ENCODE measurements at regions not wholly inside any gene's neighbourhood (a gene's known extent, or its start where the extent isn't known, plus 50 kb on each side); places are given as distances from the start of the nearest gene placed in this dataset.

GRCh38 chr3:193939527-193939926 is 196.4 kb upstream of the HES1 start:
- Histone ChIP-seq H3K4me1 (ENCODE audit: control insufficient read depth, insufficient read depth, low read length) (peaks cover 38% of the 10 kb centered on the region), H3K9me3 (ENCODE audit: control insufficient read depth, low read length) (no peaks in the 10 kb centered on the region), H3K27me3 (ENCODE audit: control insufficient read depth, insufficient read depth, low read length, poor library complexity, severe bottlenecking) (peaks cover 3% of the 10 kb centered on the region), H3K27ac (ENCODE audit: insufficient read depth, low read depth, low read length, poor library complexity, severe bottlenecking) (no peak overlapping the region), H3K36me3 (ENCODE audit: control insufficient read depth, insufficient read depth, low read length) (no peaks in the 10 kb centered on the region), H3K4me3 (ENCODE audit: insufficient read depth, low read depth, low read length) (no peak overlapping the region)
- 98% methylated on average over 4 of the region's 4 CpGs for WGBS, 2 experiments

GRCh38 chr3:193940526-193940925 is 195.4 kb upstream of the HES1 start:
- peaks cover 47% of the 10 kb centered on the region for H3K4me1 ChIP-seq (ENCODE audit: control insufficient read depth, insufficient read depth, low read length)
- H3K36me3 ChIP-seq (ENCODE audit: control insufficient read depth, insufficient read depth, low read length) = no peaks in the 10 kb centered on the region
- peaks cover 7% of the 10 kb centered on the region for H3K27me3 ChIP-seq (ENCODE audit: control insufficient read depth, insufficient read depth, low read length, poor library complexity, severe bottlenecking)
- H3K4me3 ChIP-seq (ENCODE audit: insufficient read depth, low read depth, low read length) = no peak overlapping the region
- 91 to 92% methylated on average over 7 of the region's 7 CpGs for WGBS, 2 experiments
- no peaks in the 10 kb centered on the region for H3K9me3 ChIP-seq (ENCODE audit: control insufficient read depth, low read length)
- H3K27ac ChIP-seq (ENCODE audit: insufficient read depth, low read depth, low read length, poor library complexity, severe bottlenecking) = no peak overlapping the region

GRCh38 chr3:193941486-193941885 is 194.5 kb upstream of the HES1 start:
- Histone ChIP-seq H3K27me3 (ENCODE audit: control insufficient read depth, insufficient read depth, low read length, poor library complexity, severe bottlenecking) (peaks cover 7% of the 10 kb centered on the region), H3K36me3 (ENCODE audit: control insufficient read depth, insufficient read depth, low read length) (no peaks in the 10 kb centered on the region), H3K9me3 (ENCODE audit: control insufficient read depth, low read length) (no peaks in the 10 kb centered on the region), H3K4me1 (ENCODE audit: control insufficient read depth, insufficient read depth, low read length) (peaks cover 47% of the 10 kb centered on the region), H3K4me3 (ENCODE audit: insufficient read depth, low read depth, low read length) (no peak overlapping the region), H3K27ac (ENCODE audit: insufficient read depth, low read depth, low read length, poor library complexity, severe bottlenecking) (no peak overlapping the region)
- 87 to 88% methylated on average over 10 of the region's 10 CpGs for WGBS, 2 experiments

GRCh38 chr3:193942516-193943055 is 193.4 kb upstream of the HES1 start:
- H3K9me3 ChIP-seq (ENCODE audit: control insufficient read depth, low read length) = no peaks in the 10 kb centered on the region
- peaks cover 47% of the 10 kb centered on the region for H3K4me1 ChIP-seq (ENCODE audit: control insufficient read depth, insufficient read depth, low read length)
- no peak overlapping the region for H3K27ac ChIP-seq (ENCODE audit: insufficient read depth, low read depth, low read length, poor library complexity, severe bottlenecking)
- 61 to 62% methylated on average over 9 of the region's 9 CpGs for WGBS, 2 experiments
- no peak overlapping the region for H3K4me3 ChIP-seq (ENCODE audit: insufficient read depth, low read depth, low read length)
- no peaks in the 10 kb centered on the region for H3K36me3 ChIP-seq (ENCODE audit: control insufficient read depth, insufficient read depth, low read length)
- peaks cover 7% of the 10 kb centered on the region for H3K27me3 ChIP-seq (ENCODE audit: control insufficient read depth, insufficient read depth, low read length, poor library complexity, severe bottlenecking)

GRCh38 chr3:193943200-193943599 is 192.7 kb upstream of the HES1 start:
- H3K9me3 ChIP-seq (ENCODE audit: control insufficient read depth, low read length) = no peaks in the 10 kb centered on the region
- no peak overlapping the region for H3K4me3 ChIP-seq (ENCODE audit: insufficient read depth, low read depth, low read length)
- no peaks in the 10 kb centered on the region for H3K36me3 ChIP-seq (ENCODE audit: control insufficient read depth, insufficient read depth, low read length)
- no peak overlapping the region for H3K27ac ChIP-seq (ENCODE audit: insufficient read depth, low read depth, low read length, poor library complexity, severe bottlenecking)
- peaks cover 7% of the 10 kb centered on the region for H3K27me3 ChIP-seq (ENCODE audit: control insufficient read depth, insufficient read depth, low read length, poor library complexity, severe bottlenecking)
- 21 to 26% methylated on average over 13 of the region's 13 CpGs for WGBS, 2 experiments
- H3K4me1 ChIP-seq (ENCODE audit: control insufficient read depth, insufficient read depth, low read length) = peaks cover 43% of the 10 kb centered on the region

GRCh38 chr3:193943851-193944517 is 192.0 kb upstream of the HES1 start:
- no peaks in the 10 kb centered on the region for H3K9me3 ChIP-seq (ENCODE audit: control insufficient read depth, low read length)
- no peak overlapping the region for H3K4me3 ChIP-seq (ENCODE audit: insufficient read depth, low read depth, low read length)
- no peaks in the 10 kb centered on the region for H3K36me3 ChIP-seq (ENCODE audit: control insufficient read depth, insufficient read depth, low read length)
- peaks cover 36% of the 10 kb centered on the region for H3K4me1 ChIP-seq (ENCODE audit: control insufficient read depth, insufficient read depth, low read length)
- H3K27ac ChIP-seq (ENCODE audit: insufficient read depth, low read depth, low read length, poor library complexity, severe bottlenecking) = no peak overlapping the region
- 14 to 16% methylated on average over 18 of the region's 18 CpGs for WGBS, 2 experiments
- peaks cover 7% of the 10 kb centered on the region for H3K27me3 ChIP-seq (ENCODE audit: control insufficient read depth, insufficient read depth, low read length, poor library complexity, severe bottlenecking)

- H3K4me3 ChIP-seq (ENCODE audit: insufficient read depth, low read depth, low read length) = no peak overlapping the region
- peaks cover 7% of the 10 kb centered on the region for H3K27me3 ChIP-seq (ENCODE audit: control insufficient read depth, insufficient read depth, low read length, poor library complexity, severe bottlenecking)
- peaks cover 32% of the 10 kb centered on the region for H3K4me1 ChIP-seq (ENCODE audit: control insufficient read depth, insufficient read depth, low read length)
- 31% methylated on average over 7 of the region's 7 CpGs for WGBS, 2 experiments
- no peaks in the 10 kb centered on the region for H3K36me3 ChIP-seq (ENCODE audit: control insufficient read depth, insufficient read depth, low read length)
- no peak overlapping the region for H3K27ac ChIP-seq (ENCODE audit: insufficient read depth, low read depth, low read length, poor library complexity, severe bottlenecking)
- no peaks in the 10 kb centered on the region for H3K9me3 ChIP-seq (ENCODE audit: control insufficient read depth, low read length)
Measured at GRCh38 chr3:193944518-193944884, 191.4 kb upstream of the HES1 start.

GRCh38 chr3:193945143-193945542 is 190.8 kb upstream of the HES1 start:
- no peak overlapping the region for H3K4me3 ChIP-seq (ENCODE audit: insufficient read depth, low read depth, low read length)
- H3K4me1 ChIP-seq (ENCODE audit: control insufficient read depth, insufficient read depth, low read length) = peaks cover 32% of the 10 kb centered on the region
- H3K9me3 ChIP-seq (ENCODE audit: control insufficient read depth, low read length) = no peaks in the 10 kb centered on the region
- no peaks in the 10 kb centered on the region for H3K36me3 ChIP-seq (ENCODE audit: control insufficient read depth, insufficient read depth, low read length)
- WGBS, 2 experiments = 76 to 77% methylated on average over 5 of the region's 5 CpGs
- no peak overlapping the region for H3K27ac ChIP-seq (ENCODE audit: insufficient read depth, low read depth, low read length, poor library complexity, severe bottlenecking)
- H3K27me3 ChIP-seq (ENCODE audit: control insufficient read depth, insufficient read depth, low read length, poor library complexity, severe bottlenecking) = peaks cover 7% of the 10 kb centered on the region

GRCh38 chr3:193946945-193947344 is 189.0 kb upstream of the HES1 start:
- H3K4me1 ChIP-seq (ENCODE audit: control insufficient read depth, insufficient read depth, low read length) = peaks cover 32% of the 10 kb centered on the region
- H3K36me3 ChIP-seq (ENCODE audit: control insufficient read depth, insufficient read depth, low read length) = no peaks in the 10 kb centered on the region
- peaks cover 7% of the 10 kb centered on the region for H3K27me3 ChIP-seq (ENCODE audit: control insufficient read depth, insufficient read depth, low read length, poor library complexity, severe bottlenecking)
- no peak overlapping the region for H3K4me3 ChIP-seq (ENCODE audit: insufficient read depth, low read depth, low read length)
- no peak overlapping the region for H3K27ac ChIP-seq (ENCODE audit: insufficient read depth, low read depth, low read length, poor library complexity, severe bottlenecking)
- WGBS, 2 experiments = 69% methylated on average over 5 of the region's 5 CpGs
- no peaks in the 10 kb centered on the region for H3K9me3 ChIP-seq (ENCODE audit: control insufficient read depth, low read length)

- Histone ChIP-seq H3K9me3 (ENCODE audit: control insufficient read depth, low read length) (no peaks in the 10 kb centered on the region), H3K36me3 (ENCODE audit: control insufficient read depth, insufficient read depth, low read length) (no peaks in the 10 kb centered on the region), H3K27ac (ENCODE audit: insufficient read depth, low read depth, low read length, poor library complexity, severe bottlenecking) (no peak overlapping the region), H3K27me3 (ENCODE audit: control insufficient read depth, insufficient read depth, low read length, poor library complexity, severe bottlenecking) (peaks cover 7% of the 10 kb centered on the region), H3K4me3 (ENCODE audit: insufficient read depth, low read depth, low read length) (no peak overlapping the region), H3K4me1 (ENCODE audit: control insufficient read depth, insufficient read depth, low read length) (peaks cover 29% of the 10 kb centered on the region)
- 92 to 93% methylated on average over 6 of the region's 6 CpGs for WGBS, 2 experiments
Measured at GRCh38 chr3:193947596-193947995, 188.4 kb upstream of the HES1 start.
